ENCODE measurements at regions not wholly inside any gene's neighbourhood (a gene's known extent, or its start where the extent isn't known, plus 50 kb on each side); places are given as distances from the start of the nearest gene placed in this dataset.

GRCh38 chr18:61989138-61989537 is 96.3 kb upstream of the RNF152 start:
- Histone ChIP-seq H3K36me3 (no peaks in the 10 kb centered on the region), H3K27me3 (no peaks in the 10 kb centered on the region), H3K4me1 (peaks cover 0 to 10% (median 9%) of the 10 kb centered on the region in 3 donors), H3K9me3 (no peaks in the 10 kb centered on the region), H3K4me3 (no peak overlapping the region), H3K27ac (no peak overlapping the region)
- DNase-seq = no peak
- TF ChIP-seq, protein P1, sequence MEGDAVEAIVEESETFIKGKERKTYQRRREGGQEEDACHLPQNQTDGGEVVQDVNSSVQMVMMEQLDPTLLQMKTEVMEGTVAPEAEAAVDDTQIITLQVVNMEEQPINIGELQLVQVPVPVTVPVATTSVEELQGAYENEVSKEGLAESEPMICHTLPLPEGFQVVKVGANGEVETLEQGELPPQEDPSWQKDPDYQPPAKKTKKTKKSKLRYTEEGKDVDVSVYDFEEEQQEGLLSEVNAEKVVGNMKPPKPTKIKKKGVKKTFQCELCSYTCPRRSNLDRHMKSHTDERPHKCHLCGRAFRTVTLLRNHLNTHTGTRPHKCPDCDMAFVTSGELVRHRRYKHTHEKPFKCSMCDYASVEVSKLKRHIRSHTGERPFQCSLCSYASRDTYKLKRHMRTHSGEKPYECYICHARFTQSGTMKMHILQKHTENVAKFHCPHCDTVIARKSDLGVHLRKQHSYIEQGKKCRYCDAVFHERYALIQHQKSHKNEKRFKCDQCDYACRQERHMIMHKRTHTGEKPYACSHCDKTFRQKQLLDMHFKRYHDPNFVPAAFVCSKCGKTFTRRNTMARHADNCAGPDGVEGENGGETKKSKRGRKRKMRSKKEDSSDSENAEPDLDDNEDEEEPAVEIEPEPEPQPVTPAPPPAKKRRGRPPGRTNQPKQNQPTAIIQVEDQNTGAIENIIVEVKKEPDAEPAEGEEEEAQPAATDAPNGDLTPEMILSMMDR (IDR thresholded peaks at IDR 0.05) = no peak
- TF ChIP-seq POLR2A (IDR thresholded peaks at IDR 0.05) = no peak
- intact Hi-C loops (cut with DNase I) = no loop called here
- 83 to 87% methylated on average over 4 of the region's 4 CpGs for WGBS, 2 donors

- no peaks in the 10 kb centered on the region for H3K36me3 ChIP-seq
- TF ChIP-seq, protein P1 (IDR thresholded peaks at IDR 0.05) = no peak
- TF ChIP-seq POLR2A (IDR thresholded peaks at IDR 0.05) = no peak
- no peaks in the 10 kb centered on the region for H3K27me3 ChIP-seq
- H3K4me1 ChIP-seq = peaks cover 0 to 10% (median 6%) of the 10 kb centered on the region in 3 donors
- H3K9me3 ChIP-seq = no peaks in the 10 kb centered on the region
- intact Hi-C loops (cut with DNase I) = no loop called here
- H3K4me3 ChIP-seq = no peak overlapping the region
- no peak overlapping the region for H3K27ac ChIP-seq
- DNase-seq = no peak
- 75 to 97% methylated on average over 2 of the region's 2 CpGs for WGBS, 2 donors
These were observed 95.3 kb upstream of the RNF152 start for GRCh38 chr18:61988100-61988499.

GRCh38 chr18:61985681-61986080 is 92.9 kb upstream of the RNF152 start:
- intact Hi-C loops (cut with DNase I) = no loop called here
- 84 to 88% methylated on average over 1 of the region's 1 CpG for WGBS, 2 donors
- Histone ChIP-seq H3K27me3 (no peaks in the 10 kb centered on the region), H3K9me3 (no peaks in the 10 kb centered on the region), H3K4me3 (no peak overlapping the region), H3K4me1 (no peaks in the 10 kb centered on the region), H3K36me3 (no peaks in the 10 kb centered on the region), H3K27ac (no peak overlapping the region)
- no peak for TF ChIP-seq POLR2A (IDR thresholded peaks at IDR 0.05)
- TF ChIP-seq, protein P1 (IDR thresholded peaks at IDR 0.05) = no peak
- no peak for DNase-seq

GRCh38 chr18:61984349-61984748 is 91.5 kb upstream of the RNF152 start:
- no peaks in the 10 kb centered on the region for H3K4me1 ChIP-seq
- no peak overlapping the region for H3K4me3 ChIP-seq
- H3K36me3 ChIP-seq = no peaks in the 10 kb centered on the region
- TF ChIP-seq, protein P1 (IDR thresholded peaks at IDR 0.05) = no peak
- TF ChIP-seq POLR2A (IDR thresholded peaks at IDR 0.05) = no peak
- no peaks in the 10 kb centered on the region for H3K27me3 ChIP-seq
- DNase-seq = no peak
- H3K27ac ChIP-seq = no peak overlapping the region
- WGBS, 2 donors = 42 to 62% methylated on average over 1 of the region's 1 CpG
- H3K9me3 ChIP-seq = no peaks in the 10 kb centered on the region
- intact Hi-C loops (cut with DNase I) = no loop called here

- H3K27ac ChIP-seq = no peak overlapping the region
- H3K27me3 ChIP-seq = no peaks in the 10 kb centered on the region
- no peak for DNase-seq
- no peaks in the 10 kb centered on the region for H3K4me1 ChIP-seq
- TF ChIP-seq POLR2A (IDR thresholded peaks at IDR 0.05) = no peak
- TF ChIP-seq, protein P1 (IDR thresholded peaks at IDR 0.05) = no peak
- intact Hi-C loops (cut with DNase I) = no loop called here
- H3K4me3 ChIP-seq = no peak overlapping the region
- H3K9me3 ChIP-seq = no peaks in the 10 kb centered on the region
- WGBS, 2 donors = 25 to 45% methylated on average over 2 of the region's 2 CpGs
- H3K36me3 ChIP-seq = no peaks in the 10 kb centered on the region
These were observed 89.7 kb upstream of the RNF152 start for GRCh38 chr18:61982475-61982874.
